ENCODE measurements at regions not wholly inside any gene's neighbourhood (a gene's known extent, or its start where the extent isn't known, plus 50 kb on each side); places are given as distances from the start of the nearest gene placed in this dataset.
"Not testable (repeated sequence)": the region's sequence is repeated elsewhere in the genome, so short reads cannot be mapped to it uniquely, and the experiment has no call there.

- Histone ChIP-seq H3K9me3 (no peaks in the 10 kb centered on the region), H3K4me3 (no peak overlapping the region), H3K4me1 (no peaks in the 10 kb centered on the region), H3K27me3 (no peaks in the 10 kb centered on the region), H3K27ac (no peak overlapping the region), H3K36me3 (no peaks in the 10 kb centered on the region)
- DNase-seq: no peak
- WGBS, 2 donors (ENCODE audit: low coverage in 1 of 2): 85 to 88% methylated on average over 4 of the region's 4 CpGs
- no peak for TF ChIP-seq POLR2AphosphoS5 (IDR thresholded peaks at IDR 0.05)
- TF ChIP-seq CTCF (IDR thresholded peaks at IDR 0.05): no peak
- TF ChIP-seq POLR2A (IDR thresholded peaks at IDR 0.05): no peak
- TF ChIP-seq EP300 (IDR thresholded peaks at IDR 0.05; ENCODE audit: low read depth): no peak
- intact Hi-C loops (cut with DNase I; ENCODE audit: low total_unique reads) (no loop called here), in situ Hi-C loops (cut with MboI; ENCODE audit: low pct_ligation_motif_present in 1 of 4, low pct_unique_long_range_greater_than_20kb in 1 of 4, low sequenced_read_pairs in 3 of 4) (no loop called here)
These were observed 79.7 kb downstream of the ZNF648 start for GRCh38 chr1:181981821-181982220.

DNA sequence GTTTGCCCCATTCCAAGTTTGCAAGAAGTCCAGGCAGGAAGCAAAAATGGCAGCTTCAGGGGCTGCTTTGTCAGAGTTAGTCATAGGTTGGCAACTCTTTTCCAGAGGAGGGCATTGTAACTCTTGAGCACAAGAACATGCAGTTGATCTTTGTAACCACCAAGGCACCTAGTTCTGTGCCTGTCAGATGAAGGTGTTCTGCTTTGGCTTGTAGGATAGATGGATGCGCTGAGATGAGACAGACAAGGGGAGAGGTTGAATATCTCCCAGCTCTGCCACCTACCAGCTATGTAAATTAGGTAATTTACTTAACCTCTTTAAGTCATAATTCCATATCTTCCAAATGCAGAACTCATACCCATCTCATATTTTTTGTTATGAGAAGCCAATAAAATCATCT, 89.3 kb downstream of the ZNF648 start:
- 84% methylated on average over 1 of the region's 1 CpG; no CpG with 5 or more reads in 1 of the 2 donors for WGBS, 2 donors (ENCODE audit: low coverage in 1 of 2)
- intact Hi-C loops (cut with DNase I; ENCODE audit: low total_unique reads): no loop called here
- Histone ChIP-seq H3K36me3 (no peaks in the 10 kb centered on the region), H3K4me3 (no peak overlapping the region), H3K4me1 (no peaks in the 10 kb centered on the region), H3K9me3 (no peaks in the 10 kb centered on the region), H3K27ac (no peak overlapping the region), H3K27me3 (no peaks in the 10 kb centered on the region)
- in situ Hi-C loops (cut with MboI; ENCODE audit: low pct_ligation_motif_present in 1 of 4, low pct_unique_long_range_greater_than_20kb in 1 of 4, low sequenced_read_pairs in 3 of 4): no loop called here
- no peak for DNase-seq
- TF ChIP-seq EP300 (IDR thresholded peaks at IDR 0.05; ENCODE audit: low read depth) (no peak), POLR2A (IDR thresholded peaks at IDR 0.05) (no peak), POLR2AphosphoS5 (IDR thresholded peaks at IDR 0.05) (no peak), CTCF (IDR thresholded peaks at IDR 0.05) (no peak)

- Histone ChIP-seq H3K36me3 (no peaks in the 10 kb centered on the region), H3K27ac (no peak overlapping the region), H3K4me3 (no peak overlapping the region), H3K4me1 (no peaks in the 10 kb centered on the region), H3K9me3 (no peaks in the 10 kb centered on the region), H3K27me3 (no peaks in the 10 kb centered on the region)
- TF ChIP-seq EP300 (IDR thresholded peaks at IDR 0.05; ENCODE audit: low read depth) (no peak), CTCF (IDR thresholded peaks at IDR 0.05) (no peak), POLR2A (IDR thresholded peaks at IDR 0.05) (no peak)
- intact Hi-C loops (cut with DNase I; ENCODE audit: low total_unique reads) (no loop called here), in situ Hi-C loops (cut with MboI; ENCODE audit: low pct_ligation_motif_present in 1 of 4, low pct_unique_long_range_greater_than_20kb in 1 of 4, low sequenced_read_pairs in 3 of 4) (no loop called here)
- no peak for DNase-seq
These were observed 90.1 kb downstream of the ZNF648 start for GRCh38 chr1:181971424-181971823.

DNA sequence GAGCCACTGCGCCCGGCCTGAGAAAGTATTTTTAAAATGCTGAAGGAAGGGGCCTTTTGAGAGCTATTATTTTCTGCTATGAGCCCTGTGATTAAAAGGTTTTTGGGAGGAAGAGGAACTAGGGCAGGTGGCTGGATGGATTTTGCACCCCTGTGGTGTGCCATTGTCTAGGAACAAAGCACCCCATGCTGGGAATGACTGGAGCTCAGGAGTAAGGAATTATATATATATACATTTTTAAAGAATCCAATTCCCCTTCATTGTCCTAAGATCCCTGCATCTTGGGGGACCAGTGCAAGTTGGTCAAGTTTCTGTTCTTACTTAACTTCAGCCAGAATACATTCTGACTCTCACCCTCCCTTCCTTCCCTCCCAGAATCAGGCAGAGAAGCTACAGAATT, 91.6 kb downstream of the ZNF648 start:
- intact Hi-C loops (cut with DNase I; ENCODE audit: low total_unique reads) (no loop called here), in situ Hi-C loops (cut with MboI; ENCODE audit: low pct_ligation_motif_present in 1 of 4, low pct_unique_long_range_greater_than_20kb in 1 of 4, low sequenced_read_pairs in 3 of 4) (no loop called here)
- H3K36me3 ChIP-seq: no peaks in the 10 kb centered on the region
- H3K4me3 ChIP-seq: no peak overlapping the region
- TF ChIP-seq CTCF (IDR thresholded peaks at IDR 0.05) (no peak), EP300 (IDR thresholded peaks at IDR 0.05; ENCODE audit: low read depth) (no peak), POLR2A (IDR thresholded peaks at IDR 0.05) (no peak), POLR2AphosphoS5 (IDR thresholded peaks at IDR 0.05) (no peak)
- H3K9me3 ChIP-seq: no peaks in the 10 kb centered on the region
- H3K27ac ChIP-seq: no peak overlapping the region
- 73% methylated on average over 2 of the region's 2 CpGs; no CpG with 5 or more reads in 1 of the 2 donors for WGBS, 2 donors (ENCODE audit: low coverage in 1 of 2)
- no peaks in the 10 kb centered on the region for H3K4me1 ChIP-seq
- DNase-seq: no peak
- no peaks in the 10 kb centered on the region for H3K27me3 ChIP-seq

- H3K4me1 ChIP-seq; H3K36me3 ChIP-seq; H3K4me3 ChIP-seq; H3K27me3 ChIP-seq; DNase-seq; intact Hi-C loops (cut with DNase I; ENCODE audit: low total_unique reads); H3K9me3 ChIP-seq; in situ Hi-C loops (cut with MboI; ENCODE audit: low pct_ligation_motif_present in 1 of 4, low pct_unique_long_range_greater_than_20kb in 1 of 4, low sequenced_read_pairs in 3 of 4); H3K27ac ChIP-seq: not testable (repeated sequence)
- 97 to 98% methylated on average over 10 to 11 of the region's 11 CpGs for WGBS, 2 donors (ENCODE audit: low coverage in 1 of 2)
These were observed 106.8 kb downstream of the ZNF648 start for GRCh38 chr1:181954696-181955095.

GRCh38 chr1:181954178-181954577, 107.3 kb downstream of the ZNF648 start:
- H3K9me3 ChIP-seq; in situ Hi-C loops (cut with MboI; ENCODE audit: low pct_ligation_motif_present in 1 of 4, low pct_unique_long_range_greater_than_20kb in 1 of 4, low sequenced_read_pairs in 3 of 4); H3K4me1 ChIP-seq; H3K27ac ChIP-seq; H3K36me3 ChIP-seq; H3K27me3 ChIP-seq; H3K4me3 ChIP-seq; intact Hi-C loops (cut with DNase I; ENCODE audit: low total_unique reads); DNase-seq: not testable (repeated sequence)
- WGBS, 2 donors (ENCODE audit: low coverage in 1 of 2): 84 to 86% methylated on average over 5 to 7 of the region's 7 CpGs

All from transverse colon (tissue), 4 donors.